GM12864 (cell line): ENCODE measurements at regions not wholly inside any gene's neighbourhood (a gene's known extent, or its start where the extent isn't known, plus 50 kb on each side); places are given as distances from the start of the nearest gene placed in this dataset.

Source experiments
- DNase-seq: peaks from one replicate; pipeline ENCODE4 v3.0.0-alpha.2; 2011; ENCODE audit warnings: low read depth
- H3K4me3 ChIP-seq: 2 replicates; pipeline ENCODE4 v1.5.1; 2011; ENCODE audit warnings: mild to moderate bottlenecking, low read depth, low read length, control low read depth
- TF ChIP-seq, protein P1 (sequence below): IDR thresholded peaks from 2 replicates; pipeline ENCODE4 v1.5.1; 2011; ENCODE audit warnings: low read depth, mild to moderate bottlenecking, moderate library complexity, low read length, control low read depth, inconsistent platforms; ENCODE audit errors: missing control alignments

DNA sequence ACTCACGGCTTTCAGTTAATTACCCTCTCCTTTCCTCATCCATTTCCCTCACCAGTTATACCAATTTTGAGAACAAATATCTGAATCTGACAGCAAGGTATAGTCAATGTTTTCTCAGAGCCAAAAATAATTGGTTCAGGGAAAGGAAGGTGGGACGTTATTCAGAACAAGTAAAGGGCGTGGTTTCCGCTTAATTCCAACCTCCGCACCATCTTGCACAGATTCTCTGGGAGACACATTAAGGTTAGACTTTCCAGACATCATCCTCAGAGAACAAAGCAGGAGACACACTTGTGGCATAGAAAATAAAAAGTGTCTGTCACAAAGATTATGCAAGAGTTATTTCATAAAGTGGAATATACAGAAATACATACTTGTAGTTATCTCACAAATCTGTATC lies 441.2 kb downstream of the IRX1 start:
- TF ChIP-seq, protein P1, sequence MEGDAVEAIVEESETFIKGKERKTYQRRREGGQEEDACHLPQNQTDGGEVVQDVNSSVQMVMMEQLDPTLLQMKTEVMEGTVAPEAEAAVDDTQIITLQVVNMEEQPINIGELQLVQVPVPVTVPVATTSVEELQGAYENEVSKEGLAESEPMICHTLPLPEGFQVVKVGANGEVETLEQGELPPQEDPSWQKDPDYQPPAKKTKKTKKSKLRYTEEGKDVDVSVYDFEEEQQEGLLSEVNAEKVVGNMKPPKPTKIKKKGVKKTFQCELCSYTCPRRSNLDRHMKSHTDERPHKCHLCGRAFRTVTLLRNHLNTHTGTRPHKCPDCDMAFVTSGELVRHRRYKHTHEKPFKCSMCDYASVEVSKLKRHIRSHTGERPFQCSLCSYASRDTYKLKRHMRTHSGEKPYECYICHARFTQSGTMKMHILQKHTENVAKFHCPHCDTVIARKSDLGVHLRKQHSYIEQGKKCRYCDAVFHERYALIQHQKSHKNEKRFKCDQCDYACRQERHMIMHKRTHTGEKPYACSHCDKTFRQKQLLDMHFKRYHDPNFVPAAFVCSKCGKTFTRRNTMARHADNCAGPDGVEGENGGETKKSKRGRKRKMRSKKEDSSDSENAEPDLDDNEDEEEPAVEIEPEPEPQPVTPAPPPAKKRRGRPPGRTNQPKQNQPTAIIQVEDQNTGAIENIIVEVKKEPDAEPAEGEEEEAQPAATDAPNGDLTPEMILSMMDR, result no peak
- no peak overlapping the region for H3K4me3 ChIP-seq
- no peak for DNase-seq

DNA sequence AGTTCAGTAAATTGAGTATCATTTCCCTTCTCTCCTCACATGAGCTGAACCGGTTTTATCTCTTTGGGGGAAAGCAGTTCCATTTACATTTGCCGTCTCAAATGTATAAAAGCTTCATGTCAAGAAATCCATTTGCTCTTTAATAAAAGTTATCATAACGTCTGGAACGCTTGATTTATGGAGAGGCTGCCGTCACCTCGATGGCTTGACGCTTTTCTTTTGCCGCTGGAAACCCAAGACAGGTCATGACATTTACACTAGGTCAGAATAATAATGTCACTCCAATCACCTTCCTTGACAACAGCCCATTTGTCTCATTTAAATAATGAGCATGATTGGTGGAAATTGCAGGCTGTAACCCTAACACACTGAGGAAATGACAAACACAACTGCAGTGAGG lies 443.4 kb downstream of the IRX1 start:
- TF ChIP-seq, protein P1, result no peak

DNA sequence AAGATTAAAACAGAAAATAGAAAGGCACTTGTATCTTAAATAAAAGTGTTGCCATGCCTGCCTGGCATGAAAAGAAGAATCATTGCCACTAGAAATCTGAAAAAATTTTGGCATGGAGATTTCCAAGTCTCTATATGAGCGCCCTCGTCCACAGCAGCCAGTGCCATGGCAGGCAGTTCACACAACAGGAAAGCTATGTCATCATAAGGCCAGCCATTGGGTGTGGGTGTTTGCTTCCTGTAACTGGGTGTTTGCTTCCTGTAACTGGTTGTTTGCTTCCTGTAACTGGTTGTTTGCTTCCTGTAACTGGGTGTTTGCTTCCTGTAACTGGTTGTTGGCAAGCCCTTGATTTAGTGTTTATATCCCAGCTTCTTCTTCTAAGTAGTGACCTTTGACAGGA lies 446.7 kb downstream of the IRX1 start:
- no peak overlapping the region for H3K4me3 ChIP-seq
- TF ChIP-seq, protein P1, result no peak
- no peak for DNase-seq

More for the DNA sequence above, 443.4 kb downstream of the IRX1 start:
- DNase-seq, result no peak
- H3K4me3 ChIP-seq, result no peak overlapping the region

DNA sequence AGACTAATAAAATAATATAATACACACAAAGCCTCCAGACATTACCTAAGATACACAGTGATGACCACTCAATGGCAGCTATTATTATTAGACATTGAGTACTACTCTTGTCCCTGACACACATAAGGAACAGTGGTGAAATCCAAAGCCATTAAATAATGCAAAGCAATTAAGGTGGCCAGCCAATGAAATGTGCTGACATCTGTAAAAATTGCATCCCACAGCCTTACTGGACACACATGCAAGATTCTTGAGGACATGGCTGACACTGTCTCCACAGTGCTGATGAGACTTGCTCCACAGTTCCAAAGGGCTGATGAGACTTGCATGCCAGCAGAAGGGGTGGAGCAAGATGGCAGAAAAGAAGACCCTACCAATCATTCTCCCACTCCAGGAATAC lies 447.5 kb downstream of the IRX1 start:
- DNase-seq, result no peak
- no peak overlapping the region for H3K4me3 ChIP-seq
- TF ChIP-seq, protein P1, result no peak

DNA sequence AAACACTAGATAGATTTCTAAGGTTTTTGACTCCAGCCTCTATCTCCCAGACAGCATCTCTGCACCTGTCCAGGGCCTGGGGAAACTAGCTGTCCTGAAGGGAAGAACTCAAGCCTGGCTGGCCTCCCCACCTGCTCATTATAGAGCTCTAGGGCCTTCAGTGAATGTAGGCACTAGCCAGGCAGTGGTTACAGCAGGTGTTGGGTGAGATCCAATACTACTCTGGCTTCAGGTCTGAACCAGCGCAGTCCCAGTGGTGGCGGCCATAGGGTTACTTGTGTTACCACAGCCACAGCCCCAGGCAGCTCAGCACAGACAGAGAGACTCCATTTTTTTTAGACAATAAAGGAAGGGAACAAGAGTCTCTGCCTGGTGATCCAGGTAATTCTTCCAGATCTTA lies 449.2 kb downstream of the IRX1 start:
- TF ChIP-seq, protein P1, result no peak
- no peak for DNase-seq
- H3K4me3 ChIP-seq, result no peak overlapping the region

DNA sequence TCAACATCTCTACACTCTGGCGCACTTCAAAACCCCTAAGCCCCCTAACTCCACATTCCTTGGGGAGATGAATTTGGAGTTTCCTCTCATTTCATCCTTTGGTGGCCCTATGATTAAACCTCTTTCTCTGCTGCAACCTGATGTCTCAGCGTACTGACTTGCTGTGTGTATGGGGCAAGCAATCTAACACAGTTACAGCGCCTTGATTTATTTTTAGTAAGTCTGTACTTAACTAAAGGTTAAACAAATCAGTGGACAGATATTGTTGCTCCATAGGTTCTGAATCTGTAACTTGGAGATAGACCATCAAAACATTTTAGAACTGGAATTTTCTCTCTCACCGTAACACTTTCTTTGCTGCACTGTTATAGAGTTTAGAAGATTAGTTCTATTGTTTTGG lies 452.8 kb downstream of the IRX1 start:
- TF ChIP-seq, protein P1, result no peak
- DNase-seq, result no peak
- H3K4me3 ChIP-seq, result no peak overlapping the region

DNA sequence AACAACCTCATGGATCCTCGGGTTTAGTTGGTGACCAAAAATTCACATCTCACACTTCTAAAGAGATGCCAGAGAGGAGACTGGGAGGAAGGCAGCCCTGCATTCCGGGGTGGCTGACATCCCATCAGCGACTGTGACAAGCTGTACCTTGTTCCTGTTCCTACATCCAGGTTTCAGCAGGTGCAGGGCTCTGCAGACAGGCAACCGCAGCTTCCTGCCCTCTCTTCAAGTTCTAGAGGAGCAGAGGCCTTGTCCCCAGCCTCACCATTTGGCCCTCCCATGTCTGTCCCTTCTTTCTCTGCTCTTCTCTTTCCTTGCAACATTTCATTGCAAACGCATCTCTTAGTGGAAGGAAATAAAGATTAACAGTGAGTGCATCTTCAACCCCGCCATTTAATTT lies 454.6 kb downstream of the IRX1 start:
- TF ChIP-seq, protein P1, result no peak
- no peak for DNase-seq
- H3K4me3 ChIP-seq, result no peak overlapping the region
